Skeletal muscle cell (primary cell): ENCODE measurements at regions not wholly inside any gene's neighbourhood (a gene's known extent, or its start where the extent isn't known, plus 50 kb on each side); places are given as distances from the start of the nearest gene placed in this dataset.

ENCODE experiments used
- DNase-seq: peaks from one replicate; pipeline ENCODE4 v3.0.0-alpha.2; 2010; ENCODE audit warnings: low read depth
- H3K4me3 ChIP-seq: 2 replicates; pipeline ENCODE4 v1.5.1; 2011; ENCODE audit warnings: low read depth, mild to moderate bottlenecking, control low read depth, low read length, moderate library complexity

DNA sequence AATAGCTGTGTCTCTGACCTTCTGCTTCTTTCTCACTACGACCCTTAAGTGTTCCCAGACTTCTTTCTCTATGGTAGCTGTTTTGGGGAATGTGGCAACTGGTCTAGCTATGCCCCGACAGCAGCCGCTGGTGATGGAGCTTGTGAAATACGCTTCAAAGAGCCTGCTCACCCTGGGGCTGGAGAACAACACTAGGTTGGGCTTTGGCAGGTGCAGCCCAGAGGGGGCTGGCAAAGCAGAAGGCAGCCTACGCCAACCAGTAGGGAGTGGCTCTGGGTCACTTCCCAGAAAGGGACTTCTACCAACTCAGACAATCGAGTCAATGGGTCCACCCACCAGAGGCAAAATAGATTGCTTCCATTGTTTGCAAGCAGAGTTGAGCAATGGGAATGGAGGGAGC is 262.8 kb downstream of the LMO4 start:
- no peak for DNase-seq
- no peak overlapping the region for H3K4me3 ChIP-seq

DNA sequence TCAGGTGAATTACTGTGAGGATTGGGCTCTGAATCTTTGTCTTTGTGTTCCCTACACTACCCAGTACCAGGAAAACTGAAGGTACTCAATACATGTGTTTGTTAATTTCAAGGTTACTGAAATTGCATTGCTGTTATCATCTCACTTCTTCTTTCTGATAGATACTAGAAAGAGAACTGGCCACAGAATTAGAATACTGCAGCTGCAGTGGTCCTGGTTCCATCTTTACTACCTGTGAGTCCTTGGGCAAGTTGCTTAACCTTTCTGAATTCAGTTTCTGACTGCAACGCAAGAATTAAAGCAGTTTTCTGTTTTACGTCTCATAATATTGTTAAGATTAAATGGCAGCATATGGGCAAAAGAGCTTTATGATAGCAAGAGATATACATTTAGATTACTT is 263.5 kb downstream of the LMO4 start:
- DNase-seq = no peak

DNA sequence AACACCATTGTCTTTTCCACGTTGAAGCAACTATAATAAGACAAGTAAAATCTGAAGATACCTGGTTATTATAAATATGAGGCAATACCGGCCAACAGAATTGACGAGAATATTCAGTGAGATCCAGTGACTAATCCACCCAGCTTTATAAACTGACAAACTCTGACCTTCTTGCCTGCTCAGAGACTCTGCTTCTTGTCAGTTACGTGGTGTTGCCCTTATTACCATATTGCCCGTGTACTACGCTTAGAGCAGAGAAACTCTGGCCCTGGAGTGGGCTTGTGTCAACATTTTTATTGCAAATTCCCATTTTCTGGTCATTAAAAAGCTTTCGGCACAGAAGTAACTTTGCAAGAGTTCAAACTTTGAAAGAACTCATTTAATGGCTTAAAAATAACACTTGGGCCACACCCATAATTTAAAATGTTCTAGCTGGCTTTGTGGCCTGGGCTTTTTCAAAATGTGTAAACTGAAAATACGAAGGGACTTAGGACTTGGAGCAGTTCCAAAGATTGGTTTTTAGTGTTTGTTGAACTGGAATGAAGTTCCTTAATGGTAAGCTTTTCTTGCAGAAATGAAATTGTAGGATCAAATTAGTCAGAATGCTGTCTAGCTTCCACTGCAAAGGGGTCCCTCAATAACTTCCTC is 266.2 kb downstream of the LMO4 start:
- no peak overlapping the region for H3K4me3 ChIP-seq
- DNase-seq = no peak

More for the DNA sequence above, 263.5 kb downstream of the LMO4 start:
- H3K4me3 ChIP-seq = no peak overlapping the region

DNA sequence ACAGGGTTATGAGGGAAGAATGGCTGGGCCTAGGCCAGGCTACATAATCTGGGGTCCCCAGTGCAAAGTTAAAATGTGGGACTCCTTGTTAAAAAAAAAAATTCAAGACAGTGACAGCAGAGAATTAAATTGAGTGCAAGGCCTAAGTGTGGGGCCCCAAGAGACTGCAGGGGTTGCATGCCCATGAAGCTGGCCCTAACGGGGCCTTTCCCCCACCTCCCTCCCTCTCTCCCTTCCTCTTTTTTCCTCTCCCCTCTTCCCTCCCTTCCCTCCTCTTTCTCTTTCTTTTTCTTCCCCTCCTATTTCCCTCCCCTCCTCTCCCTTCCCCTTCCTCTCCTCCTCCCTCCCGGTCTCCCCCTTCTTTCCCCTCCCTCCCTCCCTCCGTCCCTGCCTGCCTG is 266.7 kb downstream of the LMO4 start:
- DNase-seq = no peak
- H3K4me3 ChIP-seq = no peak overlapping the region

DNA sequence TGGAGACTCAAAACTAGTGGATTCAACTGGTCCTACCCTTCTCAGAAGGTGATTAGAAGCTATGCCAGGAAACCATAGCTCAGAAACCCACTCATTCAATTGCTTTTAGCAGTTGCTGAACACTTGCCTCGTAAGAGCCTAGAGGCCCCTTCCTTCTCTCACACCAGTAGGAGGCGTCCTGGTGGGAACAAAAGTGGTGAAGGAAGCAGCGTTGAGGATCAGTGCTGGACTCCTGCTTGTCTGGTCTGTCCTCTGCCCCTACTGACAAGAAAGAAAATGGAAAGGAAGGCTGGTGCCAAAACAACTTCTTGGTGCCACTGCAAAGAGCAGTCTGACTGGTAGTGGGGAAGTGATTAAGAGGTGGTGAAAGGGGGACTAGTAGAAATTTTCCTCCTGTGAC is 269.7 kb downstream of the LMO4 start:
- no peak overlapping the region for H3K4me3 ChIP-seq
- no peak for DNase-seq

DNA sequence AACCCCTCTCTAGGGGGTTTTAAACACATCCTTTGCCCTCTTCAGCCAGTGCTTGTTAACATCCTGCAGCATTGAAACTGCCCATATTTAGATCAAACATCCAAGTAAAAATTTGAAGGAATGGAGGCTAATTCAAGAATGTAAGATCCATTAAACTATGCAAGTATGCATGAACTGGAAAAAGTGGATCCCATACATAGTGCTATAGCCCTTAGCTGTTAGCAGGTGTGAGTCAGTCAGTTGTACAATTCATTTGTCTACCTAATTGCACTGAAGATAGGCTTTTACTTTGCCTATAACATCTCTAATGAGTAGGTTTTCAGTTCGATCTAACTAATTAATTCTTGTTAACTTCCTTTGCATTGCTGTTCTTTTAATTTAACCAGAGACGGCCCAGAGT is 270.9 kb downstream of the LMO4 start:
- no peak for DNase-seq
- H3K4me3 ChIP-seq = no peak overlapping the region

DNA sequence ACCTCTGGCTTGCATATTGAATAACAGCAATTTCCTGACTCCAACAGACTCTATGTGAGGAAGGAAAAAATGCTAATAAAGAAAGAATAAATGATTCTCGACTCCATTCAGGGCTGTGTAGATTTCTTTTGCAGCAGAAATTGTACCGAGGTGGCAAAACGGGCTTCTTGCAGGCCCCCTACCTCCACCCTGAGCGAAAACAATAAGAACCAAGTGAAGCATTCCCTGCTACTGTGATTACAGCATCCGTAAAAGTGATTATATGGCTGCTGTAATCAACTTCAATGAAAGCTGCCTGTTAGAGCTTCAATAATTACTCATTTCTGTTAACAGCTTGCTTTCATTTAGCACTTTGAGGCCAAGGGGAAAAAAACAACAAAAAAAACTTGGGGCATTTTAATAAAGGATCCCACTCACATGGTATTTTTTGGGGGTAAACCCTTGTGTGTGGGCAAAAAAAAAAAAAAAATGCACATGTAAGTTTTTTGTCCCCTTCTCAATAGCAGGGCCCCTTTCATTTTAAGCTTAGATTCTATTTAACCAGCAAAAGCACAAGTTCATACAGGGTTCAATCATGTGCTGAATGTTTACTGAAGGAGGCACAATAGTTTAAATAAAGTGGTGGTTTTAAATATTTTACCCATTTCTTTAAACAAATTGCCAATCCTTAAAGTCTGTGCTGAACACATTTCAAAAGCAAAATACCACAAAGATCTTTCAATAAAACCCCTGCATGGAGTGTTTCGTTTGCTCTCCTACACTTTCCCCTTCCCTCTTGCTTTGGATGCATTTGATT is 271.6 kb downstream of the LMO4 start:
- no peak overlapping the region for H3K4me3 ChIP-seq
- DNase-seq = no peak

DNA sequence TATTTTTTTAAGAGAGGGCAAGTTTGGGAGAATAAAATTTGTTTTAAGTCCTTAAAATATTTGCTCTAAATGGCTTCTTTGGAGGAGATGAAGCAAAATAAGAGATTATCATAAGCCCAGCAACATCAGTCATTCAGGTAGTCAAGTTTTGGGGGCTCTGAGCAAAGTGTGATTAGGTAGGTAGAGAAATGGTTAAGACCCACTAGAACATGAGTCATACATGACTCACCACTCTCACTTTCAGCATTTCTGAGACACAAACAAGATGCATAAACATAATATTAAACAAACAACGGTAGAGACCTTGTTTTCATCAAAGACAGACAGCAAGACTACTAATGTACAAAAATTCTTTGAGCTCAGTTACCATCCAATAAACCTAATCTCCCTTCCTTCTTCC is 272.2 kb downstream of the LMO4 start:
- no peak for DNase-seq
- no peak overlapping the region for H3K4me3 ChIP-seq

DNA sequence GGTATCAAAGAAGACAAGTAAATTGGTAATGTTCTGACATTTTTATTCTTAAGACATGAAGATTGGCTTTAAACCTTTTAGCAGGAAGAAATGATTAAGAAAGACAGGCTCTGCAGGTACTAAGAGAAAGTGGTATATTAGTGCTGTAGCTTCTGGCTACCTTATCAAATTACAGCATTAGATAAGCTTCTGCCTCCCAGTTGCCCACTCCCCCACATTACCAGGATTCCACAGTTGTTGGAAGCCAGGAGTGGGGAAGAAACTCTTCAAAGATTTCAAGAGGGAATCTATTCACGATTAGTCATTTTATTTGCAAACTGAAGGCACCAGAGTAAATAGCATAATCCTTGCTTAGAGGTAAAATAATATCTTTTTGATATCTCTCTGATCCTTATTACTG is 274.9 kb downstream of the LMO4 start:
- no peak for DNase-seq
- no peak overlapping the region for H3K4me3 ChIP-seq

DNA sequence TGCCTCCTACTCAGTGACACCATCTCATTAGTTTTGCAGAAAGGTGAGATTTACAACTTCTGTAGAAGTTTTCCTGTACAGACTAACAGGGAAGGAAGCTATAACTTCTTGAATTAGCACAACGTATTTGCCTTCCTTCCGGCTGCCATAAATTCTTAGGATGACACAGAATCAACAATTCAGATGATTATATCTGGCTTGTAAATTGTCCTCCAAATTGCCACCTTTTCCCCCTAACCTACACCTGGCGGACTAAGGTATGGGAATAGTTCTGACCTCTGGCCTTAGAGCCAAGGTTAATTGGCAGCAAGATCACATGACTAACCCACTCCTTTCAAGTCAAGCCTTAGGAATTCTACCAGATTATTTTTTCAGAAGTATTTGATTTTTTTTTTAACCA is 284.3 kb downstream of the LMO4 start:
- H3K4me3 ChIP-seq = no peak overlapping the region
- no peak for DNase-seq

DNA sequence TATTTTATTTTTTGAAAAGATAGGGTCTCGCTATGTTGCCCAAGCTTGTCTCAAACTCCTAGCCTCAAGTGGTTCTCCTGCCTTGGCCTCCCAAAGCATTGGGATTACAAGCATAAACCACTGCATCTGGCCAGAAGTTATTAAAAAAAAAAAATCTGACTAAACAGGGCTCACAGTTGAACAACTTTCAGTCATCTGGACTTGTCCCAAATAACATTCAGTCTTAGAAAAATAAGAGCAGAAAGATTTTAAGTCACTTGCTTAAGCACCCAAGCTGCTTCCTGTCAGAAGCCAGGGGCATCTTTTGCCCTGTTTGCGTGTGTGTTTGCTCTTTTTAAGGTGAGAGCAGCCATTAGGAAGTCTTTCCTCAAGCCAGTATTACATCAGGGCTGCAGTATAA is 286.8 kb downstream of the LMO4 start:
- no peak for DNase-seq
- H3K4me3 ChIP-seq = no peak overlapping the region

DNA sequence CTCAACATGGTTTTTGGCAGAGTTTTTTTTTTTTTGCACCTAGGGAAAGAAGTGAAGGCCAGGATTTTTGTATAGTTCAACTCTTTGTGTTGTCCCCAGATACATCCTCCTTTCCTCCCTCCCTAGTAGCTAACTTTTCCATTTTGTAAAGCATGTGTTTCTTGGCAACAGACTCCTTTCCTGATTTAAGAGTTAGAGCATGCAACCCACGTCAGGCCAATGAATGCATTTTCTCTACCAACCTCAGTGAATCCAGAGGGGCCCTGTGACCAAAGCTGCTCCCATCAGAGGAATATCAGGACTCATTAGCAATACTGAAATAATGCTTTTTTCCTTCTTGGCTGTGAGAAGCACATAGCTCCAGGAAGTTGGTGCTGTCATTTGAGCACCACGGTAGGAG is 287.2 kb downstream of the LMO4 start:
- H3K4me3 ChIP-seq = no peak overlapping the region
- no peak for DNase-seq

DNA sequence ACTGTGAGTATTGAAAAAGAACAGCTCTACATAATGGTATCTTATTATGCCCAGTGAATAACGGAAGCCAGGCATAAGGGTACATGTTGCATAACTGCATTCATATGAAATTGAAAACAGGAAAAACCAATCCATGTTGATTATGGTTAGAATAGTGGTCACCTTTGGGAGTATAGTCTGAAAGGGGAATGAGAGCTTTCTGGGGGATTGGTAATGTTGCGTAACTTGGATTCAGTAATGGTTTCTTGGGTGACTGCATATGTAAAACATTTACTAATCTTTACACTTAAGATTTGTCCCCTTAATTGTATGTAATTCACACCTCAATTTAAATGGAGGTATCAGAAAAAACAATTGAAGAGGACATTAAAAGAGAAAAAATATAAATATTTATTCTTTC is 292.1 kb downstream of the LMO4 start:
- no peak for DNase-seq
- no peak overlapping the region for H3K4me3 ChIP-seq

DNA sequence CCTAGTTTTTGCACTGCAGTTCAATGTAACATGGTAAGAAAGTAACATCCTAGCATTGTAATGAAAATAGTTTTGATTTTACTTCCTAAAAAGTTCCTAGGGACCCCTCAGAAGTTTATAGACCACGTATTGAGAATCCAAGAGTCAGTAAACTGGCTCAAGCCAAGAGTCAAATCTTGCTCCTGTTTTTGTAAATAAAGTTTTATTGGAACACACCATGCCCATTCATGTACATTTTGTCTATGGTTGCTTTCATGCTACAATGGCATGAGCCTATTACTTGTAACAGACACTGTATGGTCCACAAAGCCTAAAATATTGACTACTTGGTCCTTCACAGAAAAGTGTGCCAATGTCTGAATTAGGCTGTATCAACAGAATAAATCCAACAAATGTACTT is 301.0 kb downstream of the LMO4 start:
- DNase-seq = no peak
- H3K4me3 ChIP-seq = no peak overlapping the region

DNA sequence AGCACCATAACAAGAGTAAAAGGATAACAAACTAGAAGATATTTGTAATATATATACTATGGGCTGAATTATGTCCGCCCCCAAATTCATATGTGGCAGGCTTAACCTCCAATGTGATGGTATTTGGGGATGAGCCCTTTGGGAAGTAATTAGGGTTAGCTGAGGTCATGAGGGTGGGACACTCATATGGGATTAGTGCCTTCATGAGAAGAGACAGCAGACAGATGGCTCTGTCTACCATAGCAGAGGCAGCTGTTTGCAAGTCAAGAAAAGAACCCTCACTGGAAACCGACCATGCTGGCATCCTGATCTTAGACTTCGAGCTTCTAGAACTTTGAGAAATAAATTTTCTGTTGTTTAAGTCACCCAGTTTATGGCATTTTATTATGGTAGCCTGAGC is 303.6 kb downstream of the LMO4 start:
- DNase-seq = no peak
- no peak overlapping the region for H3K4me3 ChIP-seq

DNA sequence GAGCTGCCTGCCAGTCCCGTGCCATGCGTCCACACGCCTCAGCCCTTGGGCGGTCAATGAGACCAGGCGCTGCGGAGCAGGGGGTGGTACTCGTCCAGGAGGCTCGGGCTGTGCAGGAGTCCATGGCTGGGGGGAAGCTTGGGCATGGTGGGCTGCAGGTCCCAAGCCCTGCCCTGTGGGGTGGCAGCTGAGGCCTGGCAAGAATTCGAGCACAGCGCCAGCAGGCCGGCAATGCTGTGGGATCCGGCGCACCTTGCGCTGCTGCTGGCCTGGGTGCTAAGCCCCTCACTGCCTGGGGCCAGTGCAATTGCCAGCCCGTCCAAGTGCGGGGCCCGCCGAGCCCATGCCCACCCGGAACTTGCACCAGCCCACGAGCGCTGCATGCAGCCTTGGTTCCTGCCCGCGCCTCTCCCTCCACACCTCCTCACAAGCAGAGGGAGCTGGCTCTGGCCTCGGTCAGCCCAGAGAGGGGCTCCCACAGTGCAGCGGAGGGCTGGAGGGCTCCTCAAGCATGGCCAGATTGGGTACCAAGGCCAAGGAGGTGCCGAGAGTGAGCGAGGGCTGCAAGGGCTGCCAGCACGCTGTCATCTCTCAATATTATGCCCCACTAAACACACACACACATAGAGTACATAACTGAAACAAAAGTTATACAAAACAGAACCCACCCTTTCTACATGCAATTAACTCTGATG is 307.7 kb downstream of the LMO4 start:
- no peak for DNase-seq
- H3K4me3 ChIP-seq = no peak overlapping the region

DNA sequence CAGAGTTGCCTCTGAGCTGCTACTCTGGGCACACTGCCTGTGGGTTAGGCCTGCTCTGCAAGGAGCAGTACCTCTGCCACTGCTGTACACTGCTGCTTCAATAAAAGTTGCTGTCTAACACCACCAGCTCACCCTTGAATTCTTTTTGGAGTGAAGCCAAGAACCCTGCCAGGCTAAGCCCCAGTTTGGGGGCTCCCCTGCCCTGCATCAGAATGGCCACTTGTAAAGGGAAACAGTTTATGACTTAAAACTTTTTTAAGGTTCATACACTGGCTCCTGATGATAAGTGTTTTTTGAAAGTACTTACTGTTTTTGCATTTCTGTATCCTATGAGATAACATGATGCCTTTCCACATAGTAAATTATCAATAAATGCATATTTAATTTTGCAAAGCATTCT is 310.0 kb downstream of the LMO4 start:
- DNase-seq = no peak

DNA sequence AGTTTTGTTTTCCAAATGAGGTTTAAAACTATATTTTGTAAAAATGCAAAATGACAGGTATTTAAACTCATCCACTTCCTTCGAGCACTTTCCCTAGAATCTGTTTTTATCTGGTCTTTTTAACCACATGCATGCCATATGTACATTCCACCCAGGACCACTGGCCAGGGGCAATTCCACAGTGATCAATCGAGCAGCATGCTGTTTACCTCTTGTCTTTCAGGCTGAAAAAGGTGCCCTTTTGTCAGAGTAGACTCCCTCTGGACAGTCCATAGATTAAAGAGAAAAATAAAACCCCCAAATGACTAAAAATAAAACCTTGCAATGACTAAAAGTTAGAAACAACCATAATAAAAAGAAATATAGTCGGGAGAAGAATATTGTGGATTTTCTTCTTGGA is 313.3 kb downstream of the LMO4 start:
- no peak overlapping the region for H3K4me3 ChIP-seq
- no peak for DNase-seq

More for the DNA sequence above, 310.0 kb downstream of the LMO4 start:
- H3K4me3 ChIP-seq = no peak overlapping the region

DNA sequence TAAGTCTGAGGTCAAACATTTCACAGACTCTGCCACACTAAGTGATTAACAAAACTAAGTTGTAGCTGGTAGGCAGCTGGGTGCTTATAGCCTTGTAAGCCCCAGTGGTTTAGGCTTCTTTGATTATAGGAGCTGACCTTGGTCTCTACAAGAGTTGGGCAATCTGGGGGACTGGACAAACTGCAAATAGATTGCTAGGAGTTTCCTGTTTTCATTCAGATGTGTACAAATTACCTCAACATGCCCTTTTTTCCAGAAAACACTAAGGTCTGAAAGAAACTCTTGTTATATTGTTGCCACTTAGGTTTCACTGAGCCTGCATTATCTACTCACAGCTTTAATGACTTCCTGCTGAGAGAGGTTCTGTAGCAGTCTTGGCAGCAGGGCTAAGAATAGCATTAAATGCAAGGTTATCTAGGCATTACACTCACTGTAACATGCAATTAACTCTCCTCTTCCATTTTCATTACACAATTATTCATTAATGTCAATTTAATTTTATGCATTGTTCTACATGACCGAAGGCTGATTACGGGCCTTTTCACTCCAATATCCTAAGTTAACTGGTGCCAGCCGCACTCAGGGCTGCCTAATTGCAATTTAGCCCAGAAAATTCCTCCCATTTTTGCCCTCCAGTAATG is 314.0 kb downstream of the LMO4 start:
- no peak for DNase-seq
- no peak overlapping the region for H3K4me3 ChIP-seq

DNA sequence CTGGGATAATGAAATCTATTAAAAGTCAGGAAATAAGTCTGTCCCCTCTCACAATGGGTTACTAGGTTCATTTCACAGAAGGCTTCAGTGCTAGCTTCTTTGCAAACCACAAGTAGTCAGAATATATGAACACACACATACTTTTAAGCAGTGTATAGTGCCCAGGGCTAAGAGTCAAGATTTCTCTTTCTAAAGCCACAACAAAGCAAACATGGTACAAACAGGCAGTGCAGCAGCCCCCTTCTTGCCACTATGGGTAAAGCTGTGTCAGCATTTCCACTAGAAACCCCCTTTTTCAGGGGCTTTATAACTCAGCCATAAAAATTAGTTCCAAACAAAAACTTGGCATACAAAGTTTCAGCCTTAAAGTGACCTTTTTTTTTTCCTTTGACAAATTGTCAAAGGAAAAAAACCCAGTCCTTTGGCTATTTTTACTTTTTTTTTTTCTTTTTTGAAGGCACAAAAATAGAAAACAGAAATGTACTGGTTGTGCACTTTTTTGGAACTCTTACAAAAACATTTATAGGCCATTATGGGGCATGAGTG is 315.4 kb downstream of the LMO4 start:
- no peak overlapping the region for H3K4me3 ChIP-seq
- DNase-seq = no peak
